A549 (cell line): ENCODE measurements at regions not wholly inside any gene's neighbourhood (a gene's known extent, or its start where the extent isn't known, plus 50 kb on each side); places are given as distances from the start of the nearest gene placed in this dataset.

Source experiments
- ATAC-seq, 2 experiments: fragments of 200-7000 bp in 1 of 2; fragments of >200 bp in 1 of 2; cut with Nextera tagmentation in 1 of 2; cut with Tn5 transposase in 1 of 2; 3 replicates each; pipeline versions ENCODE4 v1.8.0 to v1.9.1; 2018 to 2020; ENCODE audit warnings: mild to moderate bottlenecking in 1 of 2, moderate library complexity in 1 of 2
- CTCF ChIA-PET: fragments of 300-600 bp; sonication (Branson Sonifier 250); formaldehyde crosslinking; extraction: SDS; loops from one replicate; lab custom pipeline; 2021; ENCODE audit warnings: antibody characterized with exemption, inconsistent platforms; lab: Yijun Ruan, JAX
- POLR2A ChIA-PET: fragments of 350-600 bp; formaldehyde crosslinking; extraction: SDS; loops from one replicate; lab custom pipeline; 2021; ENCODE audit warnings: antibody characterized with exemption, inconsistent platforms; lab: Yijun Ruan, JAX
- DNase-seq, 2 experiments: peaks; one replicate each; pipeline versions ENCODE4 v3.0.0 to v3.0.0-alpha.2; 2011 to 2016; ENCODE audit warnings: low read depth in 1 of 2, low spot score in 1 of 2
- FAIRE-seq: peaks from 2 replicates; lab custom pipeline; 2011; peaks lifted over from hg19 to GRCh38; lab: Jason Lieb, UNC
- H3K27ac ChIP-seq, 2 experiments: fragments of >200 bp; sonication (Bioruptor Twin); formaldehyde crosslinking; 3 replicates each; pipeline ENCODE4 v1.5.1; 2016 to 2017
- H3K4me1 ChIP-seq: fragments of >200 bp; sonication (Bioruptor Twin); formaldehyde crosslinking; 3 replicates; pipeline ENCODE4 v1.6.1; 2016
- H3K4me2 ChIP-seq: fragments of >200 bp; sonication (Bioruptor Twin); formaldehyde crosslinking; 3 replicates; pipeline ENCODE4 v1.6.1; 2016
- H3K4me3 ChIP-seq: fragments of >200 bp; sonication (Bioruptor Twin); formaldehyde crosslinking; 3 replicates; pipeline ENCODE4 v1.5.1; 2016
- H3K9me3 ChIP-seq: fragments of >200 bp; sonication (Bioruptor Twin); formaldehyde crosslinking; 3 replicates; pipeline ENCODE4 v1.6.1; 2016
- ATOH8 ChIP-seq: fragments of 250-450 bp; sonication (Bioruptor Pico); IDR thresholded peaks from 2 replicates; pipeline ENCODE4 v1.5.0; 2020; ENCODE audit warnings: low read depth, mild to moderate bottlenecking, moderate library complexity
- CBX2 ChIP-seq: fragments of 200-600 bp; sonication (generic); IDR thresholded peaks from 2 replicates; pipeline ENCODE4 v1.6.1; 2016; ENCODE audit warnings: low read depth, mild to moderate bottlenecking, borderline replicate concordance
- CEBPB ChIP-seq, 2 experiments: fragments of >200 bp in 1 of 2; sonication (Bioruptor Twin) in 1 of 2; formaldehyde crosslinking in 1 of 2; IDR thresholded peaks; 2 replicates each; pipeline ENCODE4 v1.6.1; 2012 to 2016
- CHD4 ChIP-seq: fragments of 200-600 bp; sonication (generic); IDR thresholded peaks from 2 replicates; pipeline ENCODE4 v1.6.1; 2016; ENCODE audit warnings: antibody characterized with exemption, mild to moderate bottlenecking, borderline replicate concordance
- CTCF ChIP-seq: fragments of >200 bp; sonication (Bioruptor Twin); formaldehyde crosslinking; IDR thresholded peaks from 3 replicates; pipeline ENCODE4 v1.5.1; 2016
- EP300 ChIP-seq, 2 experiments: fragments of >200 bp; sonication (Bioruptor Twin); formaldehyde crosslinking; IDR thresholded peaks; 2 replicates in 1 of 2; 3 replicates in 1 of 2; pipeline ENCODE4 v1.6.1; 2016 to 2017
- ESRRA ChIP-seq: fragments of 150-350 bp; IDR thresholded peaks from 2 replicates; pipeline ENCODE4 v1.6.1; 2014; ENCODE audit warnings: mild to moderate bottlenecking, low read length, borderline replicate concordance
- FOSB ChIP-seq: fragments of 250-450 bp; sonication (Bioruptor Pico); IDR thresholded peaks from 2 replicates; pipeline ENCODE4 v1.5.0; 2020; ENCODE audit warnings: mild to moderate bottlenecking, moderate library complexity
- FOXS1 ChIP-seq: fragments of 250-450 bp; sonication (Bioruptor Pico); IDR thresholded peaks from 2 replicates; pipeline ENCODE4 v1.5.0; 2020; ENCODE audit warnings: mild to moderate bottlenecking, moderate library complexity
- GATA3 ChIP-seq: IDR thresholded peaks from 2 replicates; pipeline ENCODE4 v1.6.1; 2012; ENCODE audit warnings: borderline replicate concordance
- HEYL ChIP-seq: fragments of 250-450 bp; sonication (Bioruptor Pico); IDR thresholded peaks from 2 replicates; pipeline ENCODE4 v1.8.0; 2021; ENCODE audit warnings: mild to moderate bottlenecking, moderate library complexity
- HOXB5 ChIP-seq: fragments of 250-450 bp; sonication (Bioruptor Pico); IDR thresholded peaks from 2 replicates; pipeline ENCODE4 v1.5.0; 2020; ENCODE audit warnings: mild to moderate bottlenecking, moderate library complexity
- JUN ChIP-seq, 2 experiments: fragments of >200 bp; sonication (Bioruptor Twin); formaldehyde crosslinking; IDR thresholded peaks; 2 replicates in 1 of 2; 3 replicates in 1 of 2; pipeline ENCODE4 v1.6.1; 2016 to 2017
- MAX ChIP-seq: IDR thresholded peaks from 2 replicates; pipeline ENCODE4 v1.6.1; 2012
- MAZ ChIP-seq: fragments of 150-350 bp; IDR thresholded peaks from 2 replicates; pipeline ENCODE4 v1.6.1; 2014; ENCODE audit warnings: antibody characterized with exemption, low read depth, low read length, borderline replicate concordance
- MYC ChIP-seq: IDR thresholded peaks from 2 replicates; pipeline ENCODE4 v1.6.1; 2012; ENCODE audit warnings: mild to moderate bottlenecking, inconsistent platforms, low read length, improper control_type of control experiment, borderline replicate concordance
- NFE2L2 ChIP-seq: fragments of 150-350 bp; conservative IDR thresholded peaks from 2 replicates; pipeline ENCODE4 v1.6.1; 2014; ENCODE audit warnings: low read length
- PBX3 ChIP-seq: IDR thresholded peaks from 2 replicates; pipeline ENCODE4 v1.6.1; 2012
- POLR2AphosphoS2 ChIP-seq: conservative IDR thresholded peaks from 2 replicates; pipeline ENCODE4 v1.6.1; 2012; ENCODE audit warnings: low read length, improper control_type of control experiment, inconsistent platforms
- RAD21 ChIP-seq, 2 experiments: fragments of >200 bp in 1 of 2; sonication (Bioruptor Twin) in 1 of 2; formaldehyde crosslinking in 1 of 2; IDR thresholded peaks in 1 of 2; conservative IDR thresholded peaks in 1 of 2; 2 replicates in 1 of 2; 3 replicates in 1 of 2; pipeline ENCODE4 v1.6.1; 2012 to 2018; ENCODE audit warnings: inconsistent platforms in 1 of 2
- REST ChIP-seq: fragments of 200-600 bp; sonication (generic); IDR thresholded peaks from 2 replicates; pipeline ENCODE4 v1.6.1; 2016; ENCODE audit warnings: antibody characterized with exemption, mild to moderate bottlenecking, moderate library complexity
- RNF2 ChIP-seq: fragments of 200-600 bp; sonication (generic); IDR thresholded peaks from 2 replicates; pipeline ENCODE4 v1.6.1; 2016; ENCODE audit warnings: low read depth, mild to moderate bottlenecking, antibody characterized with exemption, moderate library complexity, borderline replicate concordance
- SREBF2 ChIP-seq: fragments of 450-650 bp; IDR thresholded peaks from 2 replicates; pipeline ENCODE4 v1.6.1; 2014; ENCODE audit warnings: mild to moderate bottlenecking, moderate library complexity
- TFCP2L1 ChIP-seq: fragments of 250-450 bp; sonication (Bioruptor Pico); IDR thresholded peaks from 2 replicates; pipeline ENCODE4 v1.5.0; 2021; ENCODE audit warnings: mild to moderate bottlenecking
- WGBS: methylation state at CpG from one replicate; pipeline ENCODE4 v1.1.6; 2017; ENCODE audit errors: missing lambda C conversion rate; 5-methylcytosine and 5-hydroxymethylcytosine counted together

- ATAC-seq (no peak), DNase-seq (no peak), FAIRE-seq (no peak)
- ChIA-PET CTCF (interaction anchor here (0.7 kb wide), 1 partner anchor 375 kb away, joined by 3 read pairs; no protein-coding TSS in a partner anchor), POLR2A (no interaction called here)
- WGBS = 0% methylated on average over 1 of the region's 1 CpG
- Histone ChIP-seq H3K4me2 (no peak overlapping the region), H3K4me3 (no peak overlapping the region), H3K9me3 (no peaks in the 10 kb centered on the region), H3K27ac (no peak overlapping the region), H3K4me1 (no peaks in the 10 kb centered on the region)
- TF ChIP-seq CBX2 (no peak), POLR2AphosphoS2 (no peak), FOSB (CRISPR knock-in tag) (no peak), CHD4 (no peak)
Measured at GRCh38 chr2:2495606-2496005, 164.5 kb upstream of the MYT1L start.

GRCh38 chr2:2493496-2493895 is 162.4 kb upstream of the MYT1L start:
- TF ChIP-seq CTCF (no peak), HOXB5 (no peak), NFE2L2 (no peak)
- CTCF ChIA-PET = no interaction called here
- Histone ChIP-seq H3K4me3 (no peak overlapping the region), H3K27ac (no peak overlapping the region), H3K9me3 (peaks cover 2% of the 10 kb centered on the region; the same call in 1 of the 3 replicates), H3K4me1 (no peaks in the 10 kb centered on the region), H3K4me2 (no peak overlapping the region)
- no peak for FAIRE-seq
- DNase-seq = no peak
- POLR2A ChIA-PET = no interaction called here
- no peak for ATAC-seq
- 5% methylated on average over 5 of the region's 5 CpGs for WGBS

- TF ChIP-seq MYC (no peak), JUN (IDR thresholded peaks at IDR 0.05) (no peak), FOSB (CRISPR knock-in tag) (no peak), MAZ (no peak), RNF2 (no peak), ESRRA (no peak), HEYL (CRISPR knock-in tag) (no peak), CEBPB (IDR thresholded peaks at IDR 0.05) (no peak), TFCP2L1 (CRISPR knock-in tag) (no peak), EP300 (IDR thresholded peaks at IDR 0.05) (no peak), SREBF2 (no peak), PBX3 (no peak), MAX (no peak), ATOH8 (CRISPR knock-in tag) (no peak), GATA3 (no peak), REST (no peak), RAD21 (conservative IDR thresholded peaks at IDR 0.05 in 1 of 2, IDR thresholded peaks at IDR 0.05 in 1 of 2) (no peak), FOXS1 (CRISPR knock-in tag) (no peak)
- TF ChIP-seq, all 56 proteins: peak for 0
- ATAC-seq (no peak), DNase-seq (no peak), FAIRE-seq (no peak)
- Histone ChIP-seq H3K27ac (no peak overlapping the region), H3K4me3 (no peak overlapping the region), H3K9me3 (peaks cover 2% of the 10 kb centered on the region; the same call in 1 of the 3 replicates), H3K4me2 (no peak overlapping the region), H3K4me1 (no peaks in the 10 kb centered on the region)
- ChIA-PET POLR2A (no interaction called here), CTCF (no interaction called here)
- WGBS = 3% methylated on average over 4 of the region's 4 CpGs
Measured at GRCh38 chr2:2492800-2493199, 161.7 kb upstream of the MYT1L start.
